HepG2 (cell line): ENCODE measurements at regions not wholly inside any gene's neighbourhood (a gene's known extent, or its start where the extent isn't known, plus 50 kb on each side); places are given as distances from the start of the nearest gene placed in this dataset.

Source experiments
- ATAC-seq: fragments of 200-7000 bp; cut with Tn5 transposase; 3 replicates; pipeline ENCODE4 v1.9.1; 2020; ENCODE audit warnings: mild to moderate bottlenecking, moderate library complexity
- BruUV-seq: library from RNA; stranded (reverse); fragments of 400-500 nt; replicated peaks from 2 replicates; lab custom pipeline; 2021; lab: Mats Ljungman, UMichigan
- CTCF ChIA-PET: fragments of 300-600 bp; formaldehyde crosslinking; extraction: SDS; loops from one replicate; lab custom pipeline; 2021; ENCODE audit warnings: low total read pairs, inconsistent platforms, low intra/inter-chr PET ratio; lab: Yijun Ruan, JAX
- POLR2A ChIA-PET: fragments of 350-600 bp; sonication (Branson Sonifier 250); formaldehyde crosslinking; loops from one replicate; lab custom pipeline; 2020; ENCODE audit warnings: antibody characterized with exemption, inconsistent platforms; lab: Yijun Ruan, JAX
- DNase-seq: peaks from one replicate; pipeline ENCODE4 v3.0.0-alpha.2; 2015; ENCODE audit warnings: low spot score
- FAIRE-seq: peaks from 3 replicates; lab custom pipeline; 2011; peaks lifted over from hg19 to GRCh38; lab: Jason Lieb, UNC
- H2AFZ ChIP-seq: one replicate; pipeline ENCODE4 v1.6.1; 2011; ENCODE audit warnings: low read length, inconsistent platforms
- H3K27ac ChIP-seq: fragments of 300-600 bp; 3 replicates; pipeline ENCODE4 v1.8.0; 2011; ENCODE audit warnings: mixed run types, mild to moderate bottlenecking, mixed read lengths, low read length, inconsistent platforms; ENCODE audit not compliant: insufficient read depth; ENCODE audit errors: extremely low read length
- H3K27me3 ChIP-seq, 2 experiments: fragments of 200-600 bp in 1 of 2; 2 replicates in 1 of 2; 3 replicates in 1 of 2; pipeline versions ENCODE4 v1.6.0 to v1.8.0; 2011; ENCODE audit warnings: low read length in 2 of 2, mild to moderate bottlenecking in 2 of 2, moderate library complexity in 2 of 2, inconsistent platforms in 1 of 2; ENCODE audit not compliant: insufficient read depth in 2 of 2, control insufficient read depth in 1 of 2
- H3K36me3 ChIP-seq, 2 experiments: fragments of 200-600 bp in 1 of 2; replicated peaks in 1 of 2; 2 replicates in 1 of 2; 3 replicates in 1 of 2; pipeline versions ENCODE4 v1.5.1 to v1.8.0; 2011; ENCODE audit warnings: low read length in 2 of 2, inconsistent platforms in 1 of 2; ENCODE audit not compliant: insufficient read depth in 2 of 2, control insufficient read depth in 1 of 2
- H3K4me1 ChIP-seq: 2 replicates; pipeline ENCODE4 v1.5.1; 2012; ENCODE audit warnings: low read length, inconsistent platforms; ENCODE audit not compliant: insufficient read depth
- H3K4me2 ChIP-seq: 2 replicates; pipeline ENCODE4 v1.6.0; 2011; ENCODE audit warnings: low read depth, low read length, inconsistent platforms
- H3K4me3 ChIP-seq, 3 experiments: fragments of 200-600 bp in 1 of 3; sonication (generic), shearing (Covaris generic) in 1 of 3; replicated peaks in 1 of 3; 2 replicates each; pipeline ENCODE4 v1.5.1; 2011 to 2016; ENCODE audit warnings: low read length in 3 of 3, inconsistent platforms in 2 of 3, low read depth in 2 of 3, mild to moderate bottlenecking in 2 of 3, control low read depth in 1 of 3, mixed read lengths in 1 of 3; ENCODE audit not compliant: insufficient read depth in 1 of 3
- H3K79me2 ChIP-seq: one replicate; pipeline ENCODE4 v1.6.1; 2011; ENCODE audit warnings: low read length, inconsistent platforms; ENCODE audit not compliant: insufficient read depth
- H3K9ac ChIP-seq: 2 replicates; pipeline ENCODE4 v1.6.0; 2011; ENCODE audit warnings: mild to moderate bottlenecking, low read depth, low read length, inconsistent platforms; ENCODE audit not compliant: insufficient read depth
- H3K9me3 ChIP-seq: 2 replicates; pipeline ENCODE4 v1.5.1; 2012; ENCODE audit warnings: mild to moderate bottlenecking, low read length
- H4K20me1 ChIP-seq: 2 replicates; pipeline ENCODE4 v1.6.0; 2011; ENCODE audit warnings: inconsistent platforms, mild to moderate bottlenecking, low read length, moderate library complexity; ENCODE audit not compliant: insufficient read depth
- NFIB ChIP-seq: sonication (generic); formaldehyde crosslinking; IDR thresholded peaks from 2 replicates; pipeline ENCODE4 v1.9.0; 2021; ENCODE audit warnings: missing genetic modification reagents, mild to moderate bottlenecking, borderline replicate concordance
- PAF1 ChIP-seq: IDR thresholded peaks from 2 replicates; pipeline ENCODE4 v1.6.1; 2016; ENCODE audit warnings: missing genetic modification reagents, missing compliant biosample characterization
- STAG1 ChIP-seq: sonication (generic); formaldehyde crosslinking; IDR thresholded peaks from 2 replicates; pipeline ENCODE4 v1.4.0; 2020; ENCODE audit warnings: missing genetic modification reagents
- TMF1 ChIP-seq: sonication (generic); formaldehyde crosslinking; IDR thresholded peaks from 2 replicates; pipeline ENCODE4 v1.8.1; 2022; ENCODE audit warnings: low read depth, missing genetic modification reagents
- ZNF263 ChIP-seq: sonication (generic); formaldehyde crosslinking; IDR thresholded peaks from 2 replicates; pipeline ENCODE4 v1.4.0; 2020; ENCODE audit warnings: missing genetic modification reagents
- ZNF530 ChIP-seq: sonication (generic); formaldehyde crosslinking; IDR thresholded peaks from 2 replicates; pipeline ENCODE4 v1.5.0; 2020; ENCODE audit warnings: low read depth, mild to moderate bottlenecking, missing genetic modification reagents
- WGBS: methylation state at CpG from one replicate; pipeline ENCODE4 v1.1.6; 2017; ENCODE audit warnings: low lambda C conversion rate; 5-methylcytosine and 5-hydroxymethylcytosine counted together
- in situ Hi-C: cut with HindIII; loops from 2 replicates; pipeline ENCODE4 v1.10.0; 2017; ENCODE audit warnings: low pct_unique_long_range_greater_than_20kb; ENCODE audit not compliant: extremely low pct_ligation_motif_present
- intact Hi-C: fragments of 100-400 bp; cut with micrococcal nuclease; formaldehyde crosslinking; loops from one replicate; pipeline ENCODE4 v1.10.0; 2022; ENCODE audit not compliant: unreplicated experiment
- TF ChIP-seq, protein P1 (sequence below): sonication (generic); formaldehyde crosslinking; IDR thresholded peaks from 2 replicates; pipeline ENCODE4 v1.5.0; 2020; ENCODE audit warnings: mild to moderate bottlenecking, missing genetic modification reagents, moderate library complexity

DNA sequence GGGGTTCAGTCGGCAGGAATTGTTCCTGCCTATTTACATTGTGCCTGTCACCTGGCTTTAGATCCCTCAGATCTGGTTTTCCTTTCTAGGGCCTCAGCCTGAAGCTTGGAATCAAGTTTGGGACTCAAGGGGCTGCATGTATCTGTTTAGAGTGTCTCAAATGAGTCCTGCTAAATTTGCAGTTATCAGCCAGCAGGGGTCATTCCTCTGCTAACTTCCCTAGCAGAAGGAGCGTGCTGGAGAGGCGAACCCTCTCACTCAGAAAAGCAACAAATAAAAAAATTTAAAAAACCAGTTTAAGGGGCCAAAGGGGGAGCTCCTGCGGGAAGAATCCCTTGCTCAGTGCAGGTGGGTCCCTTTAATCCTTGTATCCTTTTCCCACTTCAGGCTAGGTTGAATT is 1220.2 kb downstream of the JRKL start:
- no TSS peak for BruUV-seq
- H3K9me3 ChIP-seq, result no peaks in the 10 kb centered on the region
- FAIRE-seq (no peak), DNase-seq (no peak), ATAC-seq (peak; percentile 73)
- no peaks in the 10 kb centered on the region; a peak in 1 of 5 replicates for H3K27me3 ChIP-seq
- TF ChIP-seq, protein P1, sequence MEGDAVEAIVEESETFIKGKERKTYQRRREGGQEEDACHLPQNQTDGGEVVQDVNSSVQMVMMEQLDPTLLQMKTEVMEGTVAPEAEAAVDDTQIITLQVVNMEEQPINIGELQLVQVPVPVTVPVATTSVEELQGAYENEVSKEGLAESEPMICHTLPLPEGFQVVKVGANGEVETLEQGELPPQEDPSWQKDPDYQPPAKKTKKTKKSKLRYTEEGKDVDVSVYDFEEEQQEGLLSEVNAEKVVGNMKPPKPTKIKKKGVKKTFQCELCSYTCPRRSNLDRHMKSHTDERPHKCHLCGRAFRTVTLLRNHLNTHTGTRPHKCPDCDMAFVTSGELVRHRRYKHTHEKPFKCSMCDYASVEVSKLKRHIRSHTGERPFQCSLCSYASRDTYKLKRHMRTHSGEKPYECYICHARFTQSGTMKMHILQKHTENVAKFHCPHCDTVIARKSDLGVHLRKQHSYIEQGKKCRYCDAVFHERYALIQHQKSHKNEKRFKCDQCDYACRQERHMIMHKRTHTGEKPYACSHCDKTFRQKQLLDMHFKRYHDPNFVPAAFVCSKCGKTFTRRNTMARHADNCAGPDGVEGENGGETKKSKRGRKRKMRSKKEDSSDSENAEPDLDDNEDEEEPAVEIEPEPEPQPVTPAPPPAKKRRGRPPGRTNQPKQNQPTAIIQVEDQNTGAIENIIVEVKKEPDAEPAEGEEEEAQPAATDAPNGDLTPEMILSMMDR (CRISPR knock-in tag), result peak; percentile 45
- TF ChIP-seq STAG1, result peak; percentile 54
- TF ChIP-seq TMF1 (CRISPR knock-in tag), result no peak
- H3K4me2 ChIP-seq, result no peak overlapping the region
- no peaks in the 10 kb centered on the region for H3K4me1 ChIP-seq
- no peaks in the 10 kb centered on the region for H3K79me2 ChIP-seq
- H2AFZ ChIP-seq, result no peak overlapping the region
- POLR2A ChIA-PET, result no interaction called here
- CTCF ChIA-PET, result interaction anchor here (0.9 kb wide), 1 partner anchor 1406 kb away, joined by 3 read pairs; no protein-coding TSS in a partner anchor
- no peaks in the 10 kb centered on the region for H3K36me3 ChIP-seq
- no peak overlapping the region for H3K4me3 ChIP-seq
- H4K20me1 ChIP-seq, result no peaks in the 10 kb centered on the region
- no peak overlapping the region for H3K27ac ChIP-seq
- no peak overlapping the region for H3K9ac ChIP-seq
- in situ Hi-C loops (no loop called here), intact Hi-C loops (no loop called here)
- WGBS, result 1% methylated on average over 4 of the region's 4 CpGs

DNA sequence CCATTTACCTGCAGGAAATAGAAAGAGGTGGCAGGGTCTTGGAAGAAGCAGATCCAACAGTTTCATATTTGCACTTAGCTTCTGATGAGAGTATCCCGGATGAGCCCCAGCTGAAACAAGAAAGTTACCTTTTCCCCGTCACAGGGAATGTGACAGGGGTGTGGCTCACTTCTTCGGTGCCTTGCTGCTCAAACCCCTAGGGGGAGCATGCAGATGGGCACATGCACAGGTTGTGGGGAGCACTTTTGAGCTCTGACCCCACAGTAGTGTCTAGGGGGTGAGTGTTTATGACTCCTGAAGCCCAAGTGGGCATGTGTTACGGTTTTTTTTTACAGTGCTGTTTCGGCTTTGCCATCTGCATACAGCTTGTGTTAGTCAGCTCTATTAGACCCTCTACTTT is 1221.0 kb downstream of the JRKL start:
- no peak overlapping the region for H3K4me3 ChIP-seq
- POLR2A ChIA-PET, result no interaction called here
- no peak overlapping the region for H3K27ac ChIP-seq
- CTCF ChIA-PET, result no interaction called here
- H4K20me1 ChIP-seq, result no peaks in the 10 kb centered on the region
- TF ChIP-seq ZNF263 (CRISPR knock-in tag) (peak; percentile 37; the same call in 1 of the 2 replicates), ZNF530 (no peak), STAG1 (peak; percentile 38), PAF1 (CRISPR knock-in tag) (no peak), NFIB (no peak)
- TF ChIP-seq, protein P1 (CRISPR knock-in tag), result peak; percentile 39
- no peak for DNase-seq
- H2AFZ ChIP-seq, result no peak overlapping the region
- intact Hi-C loops (no loop called here), in situ Hi-C loops (no loop called here)
- H3K27me3 ChIP-seq, result no peaks in the 10 kb centered on the region; a peak in 1 of 5 replicates
- no peaks in the 10 kb centered on the region for H3K36me3 ChIP-seq
- no peaks in the 10 kb centered on the region for H3K79me2 ChIP-seq
- H3K9me3 ChIP-seq, result peaks cover 5% of the 10 kb centered on the region
- no TSS peak for BruUV-seq
- 16% methylated on average over 5 of the region's 5 CpGs for WGBS
- ATAC-seq, result peak; percentile 76
- H3K4me2 ChIP-seq, result no peak overlapping the region
- H3K4me1 ChIP-seq, result no peaks in the 10 kb centered on the region
- FAIRE-seq, result no peak
- H3K9ac ChIP-seq, result no peak overlapping the region
